NT2/D1 (cell line): ENCODE measurements at regions not wholly inside any gene's neighbourhood (a gene's known extent, or its start where the extent isn't known, plus 50 kb on each side); places are given as distances from the start of the nearest gene placed in this dataset.

Experiments used
- SUZ12 ChIP-seq: IDR thresholded peaks from 2 replicates; pipeline ENCODE4 v1.6.1; 2011; ENCODE audit not compliant: insufficient read length, insufficient read depth; ENCODE audit errors: extremely low read depth
- YY1 ChIP-seq: IDR thresholded peaks from 2 replicates; pipeline ENCODE4 v1.6.1; 2011; ENCODE audit not compliant: insufficient read length, insufficient read depth

DNA sequence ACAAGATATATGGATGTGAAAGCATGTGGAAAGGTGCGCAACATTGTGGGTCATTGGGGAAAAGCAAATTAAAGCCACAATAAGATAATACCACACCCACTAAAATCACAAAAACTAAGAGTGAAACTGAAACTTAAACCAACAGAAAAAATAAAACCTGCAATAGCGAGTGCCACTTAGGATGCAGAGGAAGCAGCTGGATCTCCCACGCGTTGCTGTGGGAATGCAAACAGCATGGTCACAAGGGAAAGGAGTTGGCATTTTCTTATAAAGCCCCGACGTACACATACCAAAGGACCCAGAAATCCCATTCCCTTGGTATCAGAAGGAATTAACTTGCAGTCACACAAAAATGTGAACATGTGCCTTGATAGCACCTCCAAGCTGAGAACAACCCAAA, 712.0 kb downstream of the TBC1D22A start:
- TF ChIP-seq YY1 (no peak), SUZ12 (no peak)
